ENCODE measurements at regions not wholly inside any gene's neighbourhood (a gene's known extent, or its start where the extent isn't known, plus 50 kb on each side); places are given as distances from the start of the nearest gene placed in this dataset.

GRCh38 chr2:9736021-9736420 lies 105.2 kb upstream of the YWHAQ start:
- no peak for TF ChIP-seq CTCF (conservative IDR thresholded peaks at IDR 0.05; ENCODE audit: low read length)
- no peak for TF ChIP-seq EZH2phosphoT487 (IDR thresholded peaks at IDR 0.05; ENCODE audit: borderline replicate concordance)
